NCI-H524 (cell line): ENCODE measurements at regions not wholly inside any gene's neighbourhood (a gene's known extent, or its start where the extent isn't known, plus 50 kb on each side); places are given as distances from the start of the nearest gene placed in this dataset.
A peak's percentile ranks its signal among the peaks of the same experiment; 100 is the strongest.

Experiments
- DNase-seq, 2 experiments: peaks; one replicate each; lab custom pipeline; 2025; lab: John Stamatoyannopoulos, UW

DNA sequence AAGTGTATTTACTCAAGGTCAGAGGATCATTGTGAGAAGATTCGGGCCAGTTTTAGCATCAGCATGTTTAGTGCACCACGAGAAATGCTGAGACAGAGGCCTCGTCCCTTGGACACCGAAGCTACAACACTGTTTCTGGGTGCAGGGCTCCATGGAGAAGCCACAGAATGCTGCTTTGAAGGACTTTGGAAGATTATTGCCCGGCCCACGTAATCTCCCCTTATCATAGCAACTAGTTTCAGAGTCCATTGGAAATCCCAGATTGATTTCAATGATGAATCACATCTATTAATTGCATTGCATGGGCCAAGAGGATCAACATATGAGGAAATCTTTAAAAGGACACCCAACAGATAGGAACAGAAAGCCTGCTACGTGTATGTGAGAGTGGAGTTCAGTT is 156.0 kb downstream of the MAF start:
- DNase-seq: no peak

DNA sequence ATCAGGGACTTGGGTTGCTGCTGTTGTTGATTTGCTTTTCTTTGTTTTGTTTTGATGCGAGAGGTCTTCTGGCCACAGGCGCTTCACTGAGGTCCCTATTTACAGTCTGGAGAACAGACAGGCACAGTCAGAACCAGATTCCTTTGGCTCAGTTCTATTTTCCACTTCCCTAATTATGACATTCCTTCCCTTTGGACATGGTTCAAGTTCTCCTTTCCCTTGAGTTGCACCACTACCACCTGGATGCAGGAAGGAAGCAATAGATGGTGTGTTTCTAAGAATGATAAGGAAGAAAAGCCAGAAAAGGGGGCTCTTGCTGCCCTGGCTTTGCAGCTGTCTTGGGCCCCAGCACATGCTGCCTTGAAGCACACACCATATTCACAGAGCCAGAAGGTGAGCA is 160.6 kb downstream of the MAF start:
- no peak for DNase-seq

DNA sequence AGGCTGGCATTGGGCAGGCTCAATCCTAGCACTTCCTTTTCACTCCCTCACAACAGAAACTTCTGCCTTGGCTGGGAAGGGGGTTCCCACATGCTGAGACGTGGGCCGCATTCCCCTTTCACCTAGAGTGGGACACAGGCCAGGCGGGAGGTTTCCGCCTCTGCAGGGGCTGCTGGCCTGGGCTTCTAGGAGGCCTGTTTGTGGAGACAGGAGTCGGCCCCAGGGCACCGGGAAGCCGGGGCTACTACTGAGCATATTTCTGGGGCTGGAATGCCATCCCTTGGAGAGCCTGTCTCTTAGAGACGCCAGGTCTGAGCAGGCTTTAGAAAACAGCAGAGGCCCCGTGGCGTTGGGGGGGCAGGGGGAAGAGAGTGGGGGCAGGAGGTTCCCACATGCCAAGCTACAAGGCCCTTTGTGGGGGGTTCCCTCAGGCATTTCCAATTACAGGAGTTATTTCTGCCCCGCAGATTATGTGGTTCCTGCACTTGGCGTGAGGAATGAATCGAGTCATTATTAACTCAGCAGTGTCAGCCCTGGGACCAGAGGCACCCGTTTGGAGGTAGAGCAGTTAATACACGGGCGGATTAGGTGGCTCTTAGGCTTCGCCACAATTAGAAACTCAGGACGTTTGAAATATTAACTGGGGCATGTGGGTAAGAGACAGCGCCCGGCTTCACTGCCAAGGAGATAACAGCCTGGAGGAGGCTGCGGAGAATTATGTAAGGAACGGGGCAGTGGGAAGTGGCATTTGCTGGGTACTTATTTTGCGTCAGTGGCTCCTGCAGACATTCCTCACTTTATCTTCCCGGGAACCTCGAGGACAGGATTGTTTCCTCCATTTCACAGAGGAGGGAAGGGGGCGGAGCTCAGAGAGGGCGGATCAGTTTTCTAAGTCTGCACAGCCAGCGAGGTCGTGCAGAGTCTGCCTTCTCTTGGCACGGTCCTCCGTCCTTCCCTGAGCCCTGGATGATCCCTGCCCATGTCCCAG is 162.5 kb downstream of the MAF start:
- DNase-seq: no peak

GRCh38 chr16:79436885-79437284 is 163.7 kb downstream of the MAF start:
- DNase-seq: no peak

- no peak for DNase-seq
Observed at GRCh38 chr16:79434771-79435170, 165.8 kb downstream of the MAF start.

- DNase-seq: no peak
Observed at GRCh38 chr16:79434092-79434491, 166.4 kb downstream of the MAF start.

GRCh38 chr16:79431923-79432322 is 168.6 kb downstream of the MAF start:
- DNase-seq: no peak

- no peak for DNase-seq
Observed at GRCh38 chr16:79430191-79430678, 170.3 kb downstream of the MAF start.

DNA sequence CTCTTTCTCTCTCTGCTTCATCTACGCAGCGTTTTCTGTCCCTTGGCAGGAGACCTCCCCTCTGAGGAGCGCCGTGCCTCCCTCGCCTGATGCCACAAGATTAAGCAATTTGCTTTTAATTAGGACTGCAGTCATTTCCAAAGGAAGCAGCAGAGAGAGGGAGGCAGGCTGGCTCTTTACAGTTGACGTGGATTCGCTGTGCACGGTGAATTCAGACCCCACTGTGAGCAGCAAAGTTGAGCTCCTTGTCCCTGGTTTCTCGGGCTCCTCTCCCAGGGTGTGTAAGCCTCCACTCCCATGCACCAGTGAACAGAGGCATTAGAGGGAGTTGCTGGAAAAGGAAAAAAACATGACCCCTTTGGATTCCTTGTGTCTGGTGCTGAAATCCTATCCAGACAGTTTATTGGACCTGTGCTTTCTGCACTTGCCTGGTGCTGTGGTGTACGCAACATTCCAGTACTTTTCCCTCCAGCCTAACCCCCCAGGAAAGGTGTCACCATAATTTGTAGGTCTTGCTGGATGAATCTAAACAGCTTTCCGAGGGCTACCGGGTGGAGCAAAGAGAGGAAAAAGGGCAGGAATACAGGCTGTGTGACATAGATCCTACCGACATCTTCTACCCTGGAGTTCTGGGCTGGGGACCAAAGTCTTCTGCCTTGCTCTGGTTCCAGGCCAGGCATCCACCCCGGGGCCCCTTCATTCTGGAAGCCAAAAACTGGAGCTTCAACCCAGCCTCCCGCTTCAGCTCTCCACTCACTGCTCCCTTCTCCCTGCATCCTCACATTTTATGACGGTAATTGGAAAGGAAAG is 171.0 kb downstream of the MAF start:
- no peak for DNase-seq

GRCh38 chr16:79426663-79427062 is 173.9 kb downstream of the MAF start:
- no peak for DNase-seq

DNA sequence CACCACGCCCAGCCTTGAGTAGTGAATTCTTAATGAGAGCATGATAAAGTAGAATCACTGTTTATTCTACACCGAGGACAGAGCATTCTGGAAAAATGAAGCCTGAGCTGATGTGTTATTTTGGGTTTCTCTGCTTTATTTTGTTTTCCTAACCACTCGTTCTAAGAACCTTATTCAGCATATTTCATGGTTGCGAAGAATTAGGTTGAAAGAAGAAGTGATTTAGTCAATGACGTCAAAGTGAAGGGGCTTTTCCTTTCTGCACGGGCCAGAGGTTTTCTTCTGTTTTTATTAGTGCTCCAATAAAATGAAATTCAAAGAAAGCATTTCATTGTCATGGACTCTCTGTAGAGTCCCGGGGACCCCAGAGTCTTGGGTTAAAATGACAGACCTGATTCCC is 178.5 kb downstream of the MAF start:
- DNase-seq: no peak

DNA sequence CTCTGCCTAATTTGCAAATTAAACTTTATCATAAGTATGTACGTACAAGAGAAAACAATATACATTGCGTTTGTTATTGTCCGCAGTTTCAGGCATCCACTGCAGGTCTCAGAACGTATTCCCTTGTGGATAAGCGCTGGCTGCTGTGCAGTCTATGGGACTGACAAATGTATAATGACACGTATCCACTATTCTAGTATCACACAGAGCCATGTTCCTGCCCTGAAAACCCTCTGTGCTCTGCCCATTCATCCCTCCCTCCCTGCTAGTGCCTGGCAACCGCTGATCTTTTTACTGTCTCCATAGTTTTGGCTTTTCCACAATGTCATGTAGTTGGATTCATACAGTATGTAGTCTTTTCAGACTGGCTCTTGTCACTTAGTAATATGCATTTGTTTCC is 179.4 kb downstream of the MAF start:
- DNase-seq: no peak

DNA sequence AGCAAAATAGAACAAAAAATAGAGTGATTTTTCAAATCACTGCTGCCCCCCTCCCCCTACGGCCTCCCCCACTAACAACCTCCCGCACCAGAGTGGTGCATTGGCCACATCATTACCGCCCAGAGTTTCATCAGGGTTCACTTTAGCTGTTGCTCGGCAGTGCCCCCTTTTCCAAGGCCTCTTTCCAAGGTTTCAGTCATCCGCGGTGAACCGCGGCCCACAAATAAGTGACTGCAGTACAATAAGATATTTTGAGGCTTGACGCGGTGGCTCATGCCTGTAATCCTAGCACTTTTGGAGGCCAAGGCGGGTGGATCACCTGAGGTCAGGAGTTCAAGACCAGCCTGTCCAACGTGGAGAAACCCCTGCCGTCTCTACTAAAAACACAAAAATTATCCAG is 180.0 kb downstream of the MAF start:
- no peak for DNase-seq

DNA sequence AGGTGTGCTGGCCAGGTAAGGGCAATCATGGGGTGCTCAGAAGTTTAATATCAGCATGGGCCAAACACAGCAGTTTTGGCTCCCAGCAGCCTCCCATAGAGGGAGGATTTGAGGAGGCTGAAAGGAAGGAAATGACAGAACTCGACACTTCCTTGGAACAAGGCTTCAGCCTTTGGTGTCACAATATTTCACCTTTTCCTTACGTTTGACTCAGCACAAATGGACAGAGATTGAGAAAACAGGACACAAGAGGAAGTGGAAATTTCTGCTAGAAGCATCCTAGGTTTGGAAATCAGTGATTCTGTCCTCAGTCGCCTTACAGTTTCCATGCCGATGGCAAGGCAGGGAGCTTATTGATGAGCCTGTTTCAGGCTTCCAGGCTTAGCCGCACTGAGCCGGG is 181.4 kb downstream of the MAF start:
- DNase-seq: no peak

DNA sequence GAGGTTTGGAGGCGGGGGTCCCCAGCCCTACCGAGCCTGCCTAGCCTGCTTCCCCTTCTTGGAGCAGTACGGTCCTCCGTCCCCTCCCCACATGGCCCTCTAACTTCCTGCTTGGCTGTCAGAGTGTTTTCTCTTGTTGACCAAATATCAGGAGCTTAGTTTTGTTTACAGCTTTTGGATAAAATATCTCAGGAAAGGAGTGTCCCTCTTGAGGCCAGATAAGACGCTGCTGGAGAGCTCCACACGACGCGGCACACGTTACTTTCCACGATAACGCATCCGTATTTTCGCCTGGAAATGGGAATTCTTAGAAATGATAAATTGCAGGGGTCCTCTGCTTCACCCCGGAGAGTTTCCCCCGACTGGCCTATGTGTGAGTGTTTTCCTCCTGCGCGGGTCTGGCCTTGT is 182.9 kb downstream of the MAF start:
- no peak for DNase-seq

GRCh38 chr16:79415983-79416640 is 184.4 kb downstream of the MAF start:
- DNase-seq: no peak

DNA sequence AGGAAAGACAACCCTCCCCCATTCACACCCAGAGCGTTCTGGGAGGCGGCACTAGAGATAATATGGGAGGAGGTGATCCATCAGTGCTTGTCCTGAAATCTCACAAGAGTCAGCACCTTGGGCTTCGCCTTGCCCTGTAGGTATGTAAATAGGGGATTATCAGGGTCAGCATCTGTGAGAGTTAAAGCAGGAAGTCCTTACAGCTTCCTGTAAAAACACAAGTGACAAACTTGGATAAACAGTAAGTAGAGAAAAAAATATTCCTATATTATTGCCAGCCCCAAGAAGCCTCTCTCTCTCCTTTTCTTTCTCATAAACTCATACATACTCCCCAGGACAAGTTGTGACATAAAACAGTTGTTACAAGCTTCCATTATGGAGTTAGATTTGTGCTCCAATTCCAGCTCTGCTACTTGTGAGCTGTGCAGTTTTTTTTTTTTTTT is 187.7 kb downstream of the MAF start:
- DNase-seq: peak in 1 of 2 experiments; percentile 14

DNA sequence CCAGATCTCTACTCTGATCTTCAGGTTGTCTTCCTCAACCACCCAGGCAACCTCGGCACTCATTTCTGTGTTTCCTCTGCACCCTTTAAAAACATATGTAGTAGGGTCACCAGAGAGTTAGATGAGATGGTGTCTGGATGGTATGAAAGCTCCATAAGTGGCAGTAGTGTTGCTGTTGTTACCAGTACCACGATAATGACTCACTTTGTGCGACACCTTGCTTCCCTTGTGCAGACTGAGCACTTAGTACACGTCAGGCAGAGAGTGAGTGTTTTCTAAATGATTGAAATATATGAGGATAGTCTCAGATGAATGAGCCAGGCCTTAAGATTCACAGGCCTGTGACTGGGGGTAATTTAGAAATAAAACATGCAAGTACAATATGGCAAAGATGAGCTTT is 188.7 kb downstream of the MAF start:
- DNase-seq: no peak

DNA sequence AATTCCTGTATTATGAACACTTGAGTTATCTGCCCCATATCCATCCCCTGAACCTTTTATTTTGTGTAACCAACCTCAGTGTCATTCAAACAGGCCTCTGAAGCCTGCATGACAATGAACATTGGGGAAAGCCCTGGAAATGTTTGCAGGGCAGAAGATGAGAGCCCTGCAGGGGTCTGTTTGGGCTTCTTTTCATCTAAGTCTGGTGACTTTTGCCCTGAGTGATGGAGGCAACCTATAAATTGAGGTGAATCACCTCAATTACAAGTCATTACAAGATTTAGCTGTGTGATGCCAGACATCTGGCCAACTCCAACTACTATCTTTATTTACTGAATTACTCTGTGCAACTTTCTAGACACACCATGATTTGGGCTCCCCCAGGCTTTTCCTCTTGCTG is 189.2 kb downstream of the MAF start:
- DNase-seq: no peak

DNA sequence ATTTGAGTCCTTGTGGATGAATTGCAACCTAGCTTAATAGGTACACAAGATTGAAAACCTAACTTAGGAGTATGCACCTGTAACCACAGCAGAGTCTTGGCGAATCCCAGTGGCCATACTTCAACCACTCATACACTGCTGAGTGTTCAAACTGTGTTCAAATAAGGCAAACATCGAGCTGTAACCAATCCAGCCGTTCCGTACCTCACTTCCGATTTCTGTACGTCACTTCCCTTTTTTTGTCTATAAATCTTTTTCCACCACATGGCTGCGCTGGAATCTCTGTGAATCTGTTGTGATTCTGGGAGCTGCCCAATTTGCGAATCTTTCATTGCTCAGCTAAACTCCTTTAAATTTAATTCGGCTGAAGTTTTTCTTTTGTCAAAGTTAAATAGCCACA is 190.6 kb downstream of the MAF start:
- DNase-seq: no peak

DNA sequence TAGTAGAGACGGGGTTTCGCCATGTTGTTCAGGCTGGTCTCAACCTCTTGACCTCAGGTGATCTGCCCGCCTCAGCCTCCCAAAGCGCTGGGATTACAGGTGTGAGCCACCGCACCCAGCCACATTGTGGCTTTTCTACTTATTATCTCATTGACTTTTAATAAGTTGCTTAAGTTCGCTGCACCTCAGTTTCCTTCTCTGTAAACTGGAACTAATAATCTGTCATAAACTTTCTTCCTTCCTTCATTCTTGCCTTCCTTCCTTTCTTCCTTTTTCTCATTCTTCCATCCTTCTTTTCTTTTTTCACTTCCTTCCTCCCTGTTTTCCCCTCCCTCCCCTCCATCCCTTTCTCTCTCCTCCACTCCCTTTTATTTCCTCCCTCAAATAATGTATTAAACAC is 192.2 kb downstream of the MAF start:
- DNase-seq: no peak

DNA sequence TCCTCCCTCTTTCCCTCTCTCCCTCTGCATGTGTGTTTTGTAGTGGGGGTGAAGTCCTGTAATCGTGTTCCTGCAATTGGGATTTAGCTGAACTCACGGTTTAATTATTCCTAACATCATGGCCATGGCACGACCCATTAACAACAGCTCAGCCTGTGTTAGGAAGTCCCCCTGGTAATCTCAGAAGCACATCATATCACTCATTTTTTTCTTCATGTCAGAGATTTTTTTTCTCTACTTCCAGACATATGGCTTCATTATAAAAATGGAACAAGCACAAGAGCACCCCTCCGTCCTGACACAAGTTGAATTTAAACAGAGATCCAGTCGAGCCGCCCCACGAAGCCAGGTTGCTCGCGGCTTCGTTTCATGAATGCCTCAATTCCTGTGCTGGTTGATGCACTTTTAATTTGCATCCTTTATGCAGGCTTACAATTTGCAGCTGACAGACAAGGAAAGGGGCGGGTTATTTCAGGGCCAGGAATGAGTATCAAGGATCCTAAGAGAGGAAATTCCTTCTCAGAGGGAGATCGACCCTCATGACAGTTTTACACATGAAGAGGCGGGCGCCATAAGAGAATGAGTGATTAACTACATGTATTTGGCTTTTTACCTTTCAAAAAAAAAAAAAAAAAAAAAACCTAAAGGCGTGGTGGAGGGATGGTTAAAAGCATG is 192.9 kb downstream of the MAF start:
- DNase-seq: no peak
